Ovary (tissue), 3 donors: ENCODE measurements at regions not wholly inside any gene's neighbourhood (a gene's known extent, or its start where the extent isn't known, plus 50 kb on each side); places are given as distances from the start of the nearest gene placed in this dataset.

Source experiments
- EP300 ChIP-seq: sonication (generic); formaldehyde crosslinking; IDR thresholded peaks from one replicate; pipeline ENCODE4 v1.6.1; 2017; ENCODE audit warnings: antibody characterized with exemption
- POLR2A ChIP-seq: fragments of 450-650 bp; IDR thresholded peaks from one replicate; pipeline ENCODE4 v1.6.1; 2017; ENCODE audit warnings: antibody characterized with exemption, mild to moderate bottlenecking, moderate library complexity
- TF ChIP-seq, protein P1 (sequence below), 3 donors: fragments of 450-650 bp in 2 of 3; fragments of 200-600 bp in 1 of 3; IDR thresholded peaks; one replicate each; pipeline versions ENCODE4 v1.5.1 to v1.8.0; 2016 to 2022; ENCODE audit warnings: antibody characterized with exemption in 3 of 3, mild to moderate bottlenecking in 1 of 3
- donor health status: DM: no; HTN: no; CAD: no.

DNA sequence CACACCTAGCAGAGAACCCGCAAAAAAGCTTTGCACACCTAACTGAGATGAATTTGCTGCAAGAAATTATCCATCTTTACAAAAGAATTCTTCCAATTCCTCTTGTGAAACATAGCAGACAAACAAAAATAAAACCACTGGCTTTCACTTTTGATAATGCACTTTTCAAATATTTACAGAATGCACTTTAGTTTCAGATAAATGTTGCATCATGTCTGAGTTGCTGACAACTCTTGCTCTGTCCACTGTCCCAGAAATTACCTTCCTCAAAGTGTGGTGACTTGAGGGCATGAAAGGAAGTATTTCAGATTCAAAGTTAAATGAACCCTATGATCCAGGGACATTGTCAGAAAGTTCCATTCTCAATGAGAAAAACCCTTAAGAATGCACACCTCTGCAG lies 256.2 kb upstream of the PARD3B start:
- TF ChIP-seq, protein P1, sequence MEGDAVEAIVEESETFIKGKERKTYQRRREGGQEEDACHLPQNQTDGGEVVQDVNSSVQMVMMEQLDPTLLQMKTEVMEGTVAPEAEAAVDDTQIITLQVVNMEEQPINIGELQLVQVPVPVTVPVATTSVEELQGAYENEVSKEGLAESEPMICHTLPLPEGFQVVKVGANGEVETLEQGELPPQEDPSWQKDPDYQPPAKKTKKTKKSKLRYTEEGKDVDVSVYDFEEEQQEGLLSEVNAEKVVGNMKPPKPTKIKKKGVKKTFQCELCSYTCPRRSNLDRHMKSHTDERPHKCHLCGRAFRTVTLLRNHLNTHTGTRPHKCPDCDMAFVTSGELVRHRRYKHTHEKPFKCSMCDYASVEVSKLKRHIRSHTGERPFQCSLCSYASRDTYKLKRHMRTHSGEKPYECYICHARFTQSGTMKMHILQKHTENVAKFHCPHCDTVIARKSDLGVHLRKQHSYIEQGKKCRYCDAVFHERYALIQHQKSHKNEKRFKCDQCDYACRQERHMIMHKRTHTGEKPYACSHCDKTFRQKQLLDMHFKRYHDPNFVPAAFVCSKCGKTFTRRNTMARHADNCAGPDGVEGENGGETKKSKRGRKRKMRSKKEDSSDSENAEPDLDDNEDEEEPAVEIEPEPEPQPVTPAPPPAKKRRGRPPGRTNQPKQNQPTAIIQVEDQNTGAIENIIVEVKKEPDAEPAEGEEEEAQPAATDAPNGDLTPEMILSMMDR (IDR thresholded peaks at IDR 0.05): no peak
- TF ChIP-seq POLR2A: no peak
- TF ChIP-seq EP300: no peak
